ENCODE measurements at regions not wholly inside any gene's neighbourhood (a gene's known extent, or its start where the extent isn't known, plus 50 kb on each side); places are given as distances from the start of the nearest gene placed in this dataset.

DNA sequence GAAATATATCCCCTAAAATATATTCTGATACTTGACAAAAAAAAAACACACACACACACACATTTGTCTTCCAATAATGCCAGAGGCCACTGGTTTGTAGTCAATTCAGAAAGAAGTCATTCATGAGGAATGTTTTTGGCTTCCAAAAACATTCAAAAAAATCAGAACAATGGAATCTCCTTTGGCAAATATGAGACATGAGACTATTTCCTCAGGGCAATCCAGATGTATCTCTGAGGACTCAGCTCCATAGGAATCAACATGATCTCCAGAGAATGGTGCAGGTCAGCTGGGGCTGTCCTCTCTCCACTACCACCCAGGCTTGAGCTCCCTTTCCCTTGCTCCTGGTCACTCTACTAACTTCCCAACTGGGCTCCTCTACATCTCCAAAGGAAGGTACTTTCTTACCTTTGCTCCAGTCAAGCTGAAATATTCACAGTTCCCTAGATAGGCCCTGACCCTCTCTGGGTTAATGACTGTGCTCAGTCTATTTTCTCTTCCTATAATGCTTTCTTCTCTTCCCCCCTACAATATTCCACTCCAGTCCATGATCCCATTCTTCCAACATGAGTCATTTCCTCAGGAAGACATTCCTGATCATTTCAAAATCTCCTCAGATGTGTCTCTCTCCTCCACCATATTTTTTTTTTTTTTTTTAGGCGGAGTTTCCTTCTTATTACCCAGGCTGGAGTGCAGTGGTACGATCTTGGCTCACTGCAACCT is 145.3 kb downstream of the C1D start:
- TF ChIP-seq, protein P1, sequence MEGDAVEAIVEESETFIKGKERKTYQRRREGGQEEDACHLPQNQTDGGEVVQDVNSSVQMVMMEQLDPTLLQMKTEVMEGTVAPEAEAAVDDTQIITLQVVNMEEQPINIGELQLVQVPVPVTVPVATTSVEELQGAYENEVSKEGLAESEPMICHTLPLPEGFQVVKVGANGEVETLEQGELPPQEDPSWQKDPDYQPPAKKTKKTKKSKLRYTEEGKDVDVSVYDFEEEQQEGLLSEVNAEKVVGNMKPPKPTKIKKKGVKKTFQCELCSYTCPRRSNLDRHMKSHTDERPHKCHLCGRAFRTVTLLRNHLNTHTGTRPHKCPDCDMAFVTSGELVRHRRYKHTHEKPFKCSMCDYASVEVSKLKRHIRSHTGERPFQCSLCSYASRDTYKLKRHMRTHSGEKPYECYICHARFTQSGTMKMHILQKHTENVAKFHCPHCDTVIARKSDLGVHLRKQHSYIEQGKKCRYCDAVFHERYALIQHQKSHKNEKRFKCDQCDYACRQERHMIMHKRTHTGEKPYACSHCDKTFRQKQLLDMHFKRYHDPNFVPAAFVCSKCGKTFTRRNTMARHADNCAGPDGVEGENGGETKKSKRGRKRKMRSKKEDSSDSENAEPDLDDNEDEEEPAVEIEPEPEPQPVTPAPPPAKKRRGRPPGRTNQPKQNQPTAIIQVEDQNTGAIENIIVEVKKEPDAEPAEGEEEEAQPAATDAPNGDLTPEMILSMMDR (IDR thresholded peaks at IDR 0.05 in 2 of 3, conservative IDR thresholded peaks at IDR 0.05 in 1 of 3; ENCODE audit: borderline replicate concordance in 1 of 3, insufficient read depth in 1 of 3, low read depth in 2 of 3, low read length in 2 of 3), result no peak
- no peak for TF ChIP-seq EZH2 (IDR thresholded peaks at IDR 0.05)
- TF ChIP-seq ATF3 (IDR thresholded peaks at IDR 0.05), result no peak
- no peak for TF ChIP-seq SIN3A (IDR thresholded peaks at IDR 0.05; ENCODE audit: low read depth)

All from HCT116 (cell line).